Naive thymus-derived CD4-positive, alpha-beta T cell (primary cell): ENCODE measurements at regions not wholly inside any gene's neighbourhood (a gene's known extent, or its start where the extent isn't known, plus 50 kb on each side); places are given as distances from the start of the nearest gene placed in this dataset.
A peak's percentile ranks its signal among the peaks of the same experiment; 100 is the strongest.

Experiments used
- ATAC-seq: fragments of 150-1000 bp; cut with Tn5 transposase; 2 replicates; pipeline ENCODE4 v1.10.0; 2021; ENCODE audit warnings: mild to moderate bottlenecking, moderate library complexity
- CTCF ChIA-PET: fragments of 350-600 bp; sonication (Branson Sonifier 250); formaldehyde crosslinking; loops from one replicate; lab custom pipeline; 2021; ENCODE audit warnings: antibody characterized with exemption; lab: Charles Lee
- POLR2A ChIA-PET: fragments of 350-600 bp; sonication (Branson Sonifier 250); formaldehyde crosslinking; loops from one replicate; lab custom pipeline; 2021; ENCODE audit warnings: antibody characterized with exemption, inconsistent platforms; lab: Charles Lee
- DNase-seq, 9 donors: peaks; one replicate each; pipeline versions ENCODE4 v3.0.0 to v3.0.0-alpha.2; 2020 to 2022; ENCODE audit warnings: mixed read lengths in 1 of 9
- H3K27ac ChIP-seq: one replicate; pipeline ENCODE4 v1.7.0; 2013; ENCODE audit warnings: mild to moderate bottlenecking, low read depth, low read length, moderate library complexity
- H3K27me3 ChIP-seq, 2 donors: one replicate each; pipeline ENCODE4 v1.7.0; 2013; ENCODE audit warnings: low read length in 2 of 2, mild to moderate bottlenecking in 2 of 2, moderate library complexity in 2 of 2; ENCODE audit not compliant: control insufficient read depth in 2 of 2, insufficient read depth in 2 of 2
- H3K36me3 ChIP-seq, 3 experiments: 1 replicate in 2 of 3; 2 replicates in 1 of 3; pipeline ENCODE4 v1.7.0; 2013; ENCODE audit warnings: low read length in 3 of 3, mild to moderate bottlenecking in 3 of 3, moderate library complexity in 1 of 3; ENCODE audit not compliant: insufficient read depth in 3 of 3, control insufficient read depth in 2 of 3
- H3K4me1 ChIP-seq, 2 donors: one replicate each; pipeline ENCODE4 v1.7.0; 2013; ENCODE audit warnings: low read length in 2 of 2, mild to moderate bottlenecking in 2 of 2, moderate library complexity in 1 of 2; ENCODE audit not compliant: control insufficient read depth in 2 of 2, insufficient read depth in 2 of 2
- H3K4me3 ChIP-seq: 2 replicates; pipeline ENCODE4 v1.7.0; 2013; ENCODE audit warnings: mild to moderate bottlenecking, low read length
- H3K9me3 ChIP-seq, 3 experiments: 1 replicate in 2 of 3; 2 replicates in 1 of 3; pipeline ENCODE4 v1.7.0; 2013; ENCODE audit warnings: low read length in 3 of 3; ENCODE audit not compliant: control insufficient read depth in 2 of 3
- H3K27ac Mint-ChIP-seq, 9 donors: one replicate each; pipeline ENCODE4 v1.8.0; 2020 to 2022; ENCODE audit warnings: mixed read lengths in 9 of 9, mild to moderate bottlenecking in 8 of 9, moderate library complexity in 5 of 9, inconsistent platforms in 2 of 9
- H3K27me3 Mint-ChIP-seq, 5 donors: one replicate each; pipeline ENCODE4 v1.8.0; 2021 to 2022; ENCODE audit warnings: mixed read lengths in 5 of 5, mild to moderate bottlenecking in 1 of 5
- H3K36me3 Mint-ChIP-seq, 5 donors: one replicate each; pipeline ENCODE4 v1.8.0; 2020 to 2022; ENCODE audit warnings: mixed read lengths in 5 of 5, mild to moderate bottlenecking in 3 of 5, inconsistent platforms in 1 of 5
- H3K4me1 Mint-ChIP-seq, 7 donors: one replicate each; pipeline ENCODE4 v1.8.0; 2020 to 2022; ENCODE audit warnings: mixed read lengths in 7 of 7, mild to moderate bottlenecking in 3 of 7, inconsistent platforms in 1 of 7
- H3K4me3 Mint-ChIP-seq, 10 donors: one replicate each; pipeline ENCODE4 v1.8.0; 2020 to 2022; ENCODE audit warnings: mild to moderate bottlenecking in 10 of 10, mixed read lengths in 10 of 10, moderate library complexity in 6 of 10, inconsistent platforms in 2 of 10
- H3K9me3 Mint-ChIP-seq, 11 donors: one replicate each; pipeline ENCODE4 v1.8.0; 2020 to 2022; ENCODE audit warnings: mixed read lengths in 11 of 11, mild to moderate bottlenecking in 4 of 11, inconsistent platforms in 1 of 11, moderate library complexity in 1 of 11
- intact Hi-C, 2 donors: fragments of 100-400 bp; cut with micrococcal nuclease; formaldehyde crosslinking; loops; one replicate each; pipeline ENCODE4 v1.15.1; 2023

DNA sequence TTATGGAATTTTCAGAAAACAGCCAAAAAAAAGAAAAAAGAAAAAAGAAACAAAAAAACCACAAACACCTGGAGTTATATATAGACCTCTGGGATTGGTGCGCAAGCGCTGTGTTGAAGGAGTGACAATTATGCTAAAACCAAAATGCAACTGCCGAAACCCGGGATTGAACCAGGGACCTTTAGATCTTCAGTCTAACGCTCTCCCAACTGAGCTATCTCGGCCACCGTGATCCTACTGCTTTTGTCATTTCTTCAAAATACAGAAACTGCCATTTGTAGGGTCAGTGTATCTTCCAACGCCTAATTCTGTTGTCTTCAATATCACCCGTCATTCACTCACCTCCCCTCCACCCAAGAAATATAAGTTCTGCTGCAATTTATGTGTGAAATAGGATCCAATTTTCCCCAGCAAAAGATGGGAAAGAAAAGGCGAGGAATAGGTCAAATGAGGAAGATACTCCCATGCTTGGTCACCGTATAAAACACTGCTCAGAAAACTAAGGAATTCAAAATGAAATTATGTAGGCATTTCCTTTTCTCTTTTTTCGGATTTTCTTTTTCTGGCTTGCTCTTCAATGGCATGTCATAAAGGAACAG, 116.0 kb downstream of the TRIM27 start:
- H3K27ac Mint-ChIP-seq = peak overlapping the region in 3 of 9 donors; percentile 31 to 49 (median 33)
- peaks cover 0 to 15% (median 0%) of the 10 kb centered on the region in 5 donors for H3K36me3 Mint-ChIP-seq
- no peak overlapping the region for H3K27ac ChIP-seq
- no peaks in the 10 kb centered on the region for H3K4me1 ChIP-seq
- H3K4me3 ChIP-seq = no peak overlapping the region
- H3K27me3 Mint-ChIP-seq = peaks cover 83 to 95% (median 90%) of the 10 kb centered on the region in 5 donors
- peaks cover 3 to 92% (median 46%) of the 10 kb centered on the region in 11 donors for H3K9me3 Mint-ChIP-seq
- ChIA-PET CTCF (no interaction called here), POLR2A (no interaction called here)
- peak overlapping the region in 4 of 10 donors; percentile 2 to 43 (median 13) for H3K4me3 Mint-ChIP-seq
- peaks cover 0 to 30% (median 7%) of the 10 kb centered on the region in 7 donors for H3K4me1 Mint-ChIP-seq
- ATAC-seq = no peak
- no peaks in the 10 kb centered on the region for H3K36me3 ChIP-seq
- H3K27me3 ChIP-seq = peaks cover 26 to 31% of the 10 kb centered on the region in 2 donors
- DNase-seq = no peak
- intact Hi-C loops = no loop called here
- peaks cover 0 to 22% (median 6%) of the 10 kb centered on the region in 3 experiments for H3K9me3 ChIP-seq

DNA sequence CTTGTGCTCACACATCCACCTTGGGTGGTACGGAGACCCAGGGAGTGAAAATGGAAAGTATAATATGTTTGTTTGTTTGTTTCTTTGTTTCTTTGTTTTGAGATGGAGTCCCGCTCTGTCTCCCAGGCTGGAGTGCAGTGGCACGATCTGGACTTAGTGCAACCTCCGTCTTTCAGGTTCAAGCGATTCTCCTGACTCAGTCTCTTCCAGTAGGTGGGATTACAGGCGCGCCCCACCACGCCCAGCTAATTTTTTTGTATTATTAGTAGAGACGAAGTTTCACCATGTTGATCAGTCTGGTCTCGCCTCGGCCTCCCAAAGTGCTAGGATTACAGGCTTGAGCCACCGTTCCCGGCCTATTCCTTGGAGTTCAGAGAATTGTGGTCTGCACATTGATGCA, 115.4 kb downstream of the TRIM27 start:
- Histone ChIP-seq H3K27me3 (peaks cover 26 to 37% of the 10 kb centered on the region in 2 donors), H3K9me3 (peaks cover 0 to 22% (median 6%) of the 10 kb centered on the region in 3 experiments), H3K27ac (no peak overlapping the region), H3K36me3 (no peaks in the 10 kb centered on the region), H3K4me3 (no peak overlapping the region), H3K4me1 (no peaks in the 10 kb centered on the region)
- Mint-ChIP-seq H3K27me3 (peaks cover 83 to 95% (median 90%) of the 10 kb centered on the region in 5 donors), H3K4me3 (peak overlapping the region in 1 of 10 donors; percentile 6), H3K9me3 (peaks cover 3 to 95% (median 47%) of the 10 kb centered on the region in 11 donors), H3K36me3 (peaks cover 0 to 21% (median 0%) of the 10 kb centered on the region in 5 donors), H3K4me1 (peaks cover 0 to 27% (median 5%) of the 10 kb centered on the region in 7 donors), H3K27ac (peak overlapping the region in 1 of 9 donors; percentile 3)
- ChIA-PET CTCF (no interaction called here), POLR2A (interaction anchor here (0.6 kb wide), 1 partner anchor 1029 kb away, joined by 3 read pairs; no protein-coding TSS in a partner anchor)
- no peak for DNase-seq
- ATAC-seq = no peak
- intact Hi-C loops = no loop called here

DNA sequence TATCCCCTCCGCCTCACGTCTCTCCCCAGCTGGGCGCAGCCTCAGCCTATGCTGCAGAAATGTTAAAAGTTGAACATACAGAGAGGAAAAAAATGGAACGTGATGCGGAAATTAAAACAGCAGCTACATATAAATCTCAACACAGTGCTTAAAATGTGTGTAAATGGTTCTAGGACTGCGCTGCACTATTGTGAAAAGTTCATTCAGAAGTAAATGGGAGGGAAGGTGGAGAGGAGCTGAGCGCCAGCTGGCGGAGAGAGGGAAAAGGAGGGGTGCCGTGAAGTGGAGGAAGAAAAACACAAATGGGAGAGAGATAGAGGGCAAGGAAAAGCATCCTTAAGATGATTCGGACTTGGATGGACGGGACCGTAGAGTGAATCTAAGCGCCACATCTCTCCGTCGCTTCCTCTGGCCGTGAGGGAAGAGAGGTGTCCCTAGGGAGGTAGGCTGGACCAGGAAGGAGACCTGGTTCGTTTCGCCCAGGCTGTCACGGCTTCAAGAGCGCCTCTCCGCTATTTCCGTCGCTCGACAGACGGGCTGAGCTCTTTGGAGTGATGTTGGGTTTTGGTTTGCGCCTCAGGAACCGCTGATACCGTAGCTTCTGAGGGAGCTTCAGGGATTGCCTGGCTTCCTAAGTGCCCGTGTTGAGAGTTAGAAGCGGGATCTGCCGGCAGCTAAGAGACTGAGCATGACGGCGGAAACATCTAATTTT, 113.7 kb downstream of the TRIM27 start:
- ChIA-PET POLR2A (interaction anchor here (0.5 to 1.5 kb wide), 3 partner anchors 13 to 321 kb away, joined by 3 read pairs; no protein-coding TSS in a partner anchor), CTCF (no interaction called here)
- Histone ChIP-seq H3K4me3 (no peak overlapping the region), H3K9me3 (peaks cover 0 to 22% (median 6%) of the 10 kb centered on the region in 3 experiments), H3K4me1 (no peaks in the 10 kb centered on the region), H3K27me3 (peaks cover 33 to 47% of the 10 kb centered on the region in 2 donors), H3K27ac (no peak overlapping the region), H3K36me3 (no peaks in the 10 kb centered on the region)
- intact Hi-C loops = loop anchor here (5.0 to 10.0 kb wide), 6 partner anchors 33 to 1515 kb away; no protein-coding TSS in a partner anchor
- Mint-ChIP-seq H3K27me3 (peaks cover 87 to 95% (median 92%) of the 10 kb centered on the region in 5 donors), H3K36me3 (peaks cover 0 to 18% (median 4%) of the 10 kb centered on the region in 5 donors), H3K4me1 (peaks cover 0 to 31% (median 13%) of the 10 kb centered on the region in 7 donors), H3K27ac (peak overlapping the region in 4 of 9 donors; percentile 38 to 70 (median 62)), H3K4me3 (peak overlapping the region in 6 of 10 donors; percentile 4 to 57 (median 22)), H3K9me3 (peaks cover 3 to 94% (median 48%) of the 10 kb centered on the region in 11 donors)
- no peak for DNase-seq
- no peak for ATAC-seq

DNA sequence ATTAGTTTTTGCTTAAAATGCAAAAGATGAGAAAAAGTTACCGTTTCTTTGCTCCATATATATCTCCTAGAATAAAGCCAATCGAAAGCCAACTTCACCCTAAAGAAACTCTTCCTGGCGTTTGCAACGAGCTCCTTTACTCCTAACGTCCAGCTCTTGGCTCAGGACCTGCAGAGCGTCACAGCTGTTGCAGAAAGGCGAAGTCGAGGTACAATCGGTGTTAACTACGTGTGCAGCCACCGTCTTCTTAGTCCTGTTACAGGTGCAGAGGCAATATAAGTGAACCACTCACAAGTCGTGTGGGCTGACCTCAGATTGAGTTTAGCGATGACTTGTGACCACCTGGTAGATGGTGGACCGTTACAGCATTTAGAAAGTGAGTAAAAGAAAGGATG, 113.1 kb downstream of the TRIM27 start:
- intact Hi-C loops = loop anchor here (5.0 to 10.0 kb wide), 6 partner anchors 33 to 1516 kb away; no protein-coding TSS in a partner anchor
- Histone ChIP-seq H3K36me3 (no peaks in the 10 kb centered on the region), H3K27me3 (peaks cover 36 to 47% of the 10 kb centered on the region in 2 donors), H3K4me3 (no peak overlapping the region), H3K27ac (no peak overlapping the region), H3K9me3 (peaks cover 0 to 22% (median 6%) of the 10 kb centered on the region in 3 experiments), H3K4me1 (no peaks in the 10 kb centered on the region)
- Mint-ChIP-seq H3K9me3 (peaks cover 3 to 95% (median 50%) of the 10 kb centered on the region in 11 donors), H3K27ac (peak overlapping the region in 5 of 9 donors; percentile 36 to 69 (median 39)), H3K27me3 (peaks cover 92 to 98% (median 96%) of the 10 kb centered on the region in 5 donors), H3K36me3 (peaks cover 0 to 18% (median 5%) of the 10 kb centered on the region in 5 donors), H3K4me1 (peaks cover 0 to 31% (median 13%) of the 10 kb centered on the region in 7 donors), H3K4me3 (peak overlapping the region in 4 of 10 donors; percentile 3 to 48 (median 12))
- DNase-seq (no peak), ATAC-seq (no peak)
- ChIA-PET POLR2A (interaction anchor here (0.5 to 1.1 kb wide), 2 partner anchors 114 to 321 kb away, joined by 3 read pairs; no protein-coding TSS in a partner anchor), CTCF (no interaction called here)

DNA sequence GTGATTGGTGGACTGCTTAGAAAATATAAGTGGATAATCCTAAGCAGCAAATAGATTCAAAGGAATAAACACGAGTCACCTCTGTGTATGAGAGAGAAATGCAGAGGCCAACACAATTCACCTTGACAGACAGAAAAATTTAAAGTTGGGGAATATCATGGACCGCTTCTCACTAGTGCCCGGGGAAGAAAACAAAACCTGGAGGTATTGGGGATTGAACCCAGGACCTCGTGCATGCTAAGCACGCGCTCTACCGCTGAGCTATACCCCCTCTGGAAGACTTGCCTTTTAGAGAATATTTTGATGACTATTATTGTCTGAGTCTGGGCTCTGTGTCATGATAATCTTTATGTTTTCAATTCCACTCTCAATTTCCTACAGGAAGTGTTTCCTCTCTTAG, 111.9 kb downstream of the TRIM27 start:
- H3K9me3 ChIP-seq = peaks cover 0 to 22% (median 6%) of the 10 kb centered on the region in 3 experiments
- Mint-ChIP-seq H3K27me3 (peaks cover 93 to 98% (median 97%) of the 10 kb centered on the region in 5 donors), H3K9me3 (peaks cover 3 to 93% (median 55%) of the 10 kb centered on the region in 11 donors), H3K27ac (peak overlapping the region in 3 of 9 donors; percentile 33 to 56 (median 43)), H3K4me3 (peak overlapping the region in 2 of 10 donors; percentile 2 to 10), H3K36me3 (peaks cover 0 to 18% (median 5%) of the 10 kb centered on the region in 5 donors), H3K4me1 (peaks cover 0 to 31% (median 13%) of the 10 kb centered on the region in 7 donors)
- ChIA-PET CTCF (no interaction called here), POLR2A (no interaction called here)
- ATAC-seq (no peak), DNase-seq (no peak)
- no peaks in the 10 kb centered on the region for H3K4me1 ChIP-seq
- no peak overlapping the region for H3K27ac ChIP-seq
- peaks cover 31 to 47% of the 10 kb centered on the region in 2 donors for H3K27me3 ChIP-seq
- H3K36me3 ChIP-seq = no peaks in the 10 kb centered on the region
- intact Hi-C loops = loop anchor here (2.0 to 10.0 kb wide), 7 partner anchors 35 to 1521 kb away; no protein-coding TSS in a partner anchor
- H3K4me3 ChIP-seq = no peak overlapping the region
